ENCODE measurements at regions not wholly inside any gene's neighbourhood (a gene's known extent, or its start where the extent isn't known, plus 50 kb on each side); places are given as distances from the start of the nearest gene placed in this dataset.

DNA sequence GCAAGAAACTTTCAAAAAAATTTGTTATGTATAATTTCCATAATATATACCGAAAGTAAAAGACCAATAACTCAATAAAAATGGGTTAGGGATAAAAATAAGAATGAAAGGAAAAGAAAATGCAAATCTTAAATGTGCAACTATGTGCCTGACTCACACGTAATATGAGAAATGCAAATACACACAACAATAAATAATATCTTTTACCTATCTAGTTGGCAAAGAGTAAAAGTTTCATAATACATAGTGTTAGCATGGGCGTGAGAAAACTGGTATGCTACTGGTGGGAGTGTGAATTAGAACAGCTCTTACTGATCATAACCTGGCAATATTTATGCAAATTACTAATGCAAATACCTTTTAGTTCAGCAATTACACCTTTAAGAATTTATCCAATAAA, 438.5 kb upstream of the CITED2 start:
- TF ChIP-seq, protein P1, sequence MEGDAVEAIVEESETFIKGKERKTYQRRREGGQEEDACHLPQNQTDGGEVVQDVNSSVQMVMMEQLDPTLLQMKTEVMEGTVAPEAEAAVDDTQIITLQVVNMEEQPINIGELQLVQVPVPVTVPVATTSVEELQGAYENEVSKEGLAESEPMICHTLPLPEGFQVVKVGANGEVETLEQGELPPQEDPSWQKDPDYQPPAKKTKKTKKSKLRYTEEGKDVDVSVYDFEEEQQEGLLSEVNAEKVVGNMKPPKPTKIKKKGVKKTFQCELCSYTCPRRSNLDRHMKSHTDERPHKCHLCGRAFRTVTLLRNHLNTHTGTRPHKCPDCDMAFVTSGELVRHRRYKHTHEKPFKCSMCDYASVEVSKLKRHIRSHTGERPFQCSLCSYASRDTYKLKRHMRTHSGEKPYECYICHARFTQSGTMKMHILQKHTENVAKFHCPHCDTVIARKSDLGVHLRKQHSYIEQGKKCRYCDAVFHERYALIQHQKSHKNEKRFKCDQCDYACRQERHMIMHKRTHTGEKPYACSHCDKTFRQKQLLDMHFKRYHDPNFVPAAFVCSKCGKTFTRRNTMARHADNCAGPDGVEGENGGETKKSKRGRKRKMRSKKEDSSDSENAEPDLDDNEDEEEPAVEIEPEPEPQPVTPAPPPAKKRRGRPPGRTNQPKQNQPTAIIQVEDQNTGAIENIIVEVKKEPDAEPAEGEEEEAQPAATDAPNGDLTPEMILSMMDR (conservative IDR thresholded peaks at IDR 0.05 in 1 of 2, IDR thresholded peaks at IDR 0.05 in 1 of 2; ENCODE audit: extremely low read depth in 1 of 2, insufficient read depth in 1 of 2, low read depth in 1 of 2, low read length in 2 of 2) = no peak
- TF ChIP-seq EZH2 (IDR thresholded peaks at IDR 0.05; ENCODE audit: borderline replicate concordance, low read length) = no peak

Measured in mammary epithelial cell (primary cell).